Lower leg skin (tissue), 4 donors: ENCODE measurements at regions not wholly inside any gene's neighbourhood (a gene's known extent, or its start where the extent isn't known, plus 50 kb on each side); places are given as distances from the start of the nearest gene placed in this dataset.
"Not testable (repeated sequence)": the region's sequence is repeated elsewhere in the genome, so short reads cannot be mapped to it uniquely, and the experiment has no call there.

ENCODE experiments used
- DNase-seq, 2 donors: peaks; one replicate each; pipeline ENCODE4 v3.0.0-alpha.2; 2019; ENCODE audit warnings: low spot score in 2 of 2
- H3K4me3 ChIP-seq: fragments of 200-600 bp; sonication (generic); 2 replicates; pipeline ENCODE4 v1.5.1; 2017; ENCODE audit warnings: mild to moderate bottlenecking, low read depth; ENCODE audit not compliant: poor library complexity, severe bottlenecking
- CTCF ChIP-seq, 3 donors: fragments of 450-650 bp; IDR thresholded peaks; one replicate each; pipeline ENCODE4 v1.5.1; 2016; ENCODE audit warnings: antibody characterized with exemption in 3 of 3, mild to moderate bottlenecking in 3 of 3, moderate library complexity in 2 of 3
- POLR2A ChIP-seq, 2 donors: fragments of 450-650 bp; IDR thresholded peaks; one replicate each; pipeline ENCODE4 v1.6.1; 2016 to 2017; ENCODE audit warnings: antibody characterized with exemption in 2 of 2, mild to moderate bottlenecking in 1 of 2, moderate library complexity in 1 of 2
- WGBS, 2 donors: methylation state at CpG; one replicate each; pipeline ENCODE4 v1.1.5; 2018; 5-methylcytosine and 5-hydroxymethylcytosine counted together
- intact Hi-C: fragments of 100-400 bp; cut with DNase I; formaldehyde crosslinking; loops from one replicate; pipeline ENCODE4 v1.15.0; 2023; ENCODE audit warnings: low total_unique reads

GRCh38 chr1:113293256-113293626, 97.1 kb upstream of the MAGI3 start:
- intact Hi-C loops, result no loop called here
- H3K4me3 ChIP-seq, result no peak overlapping the region
- DNase-seq, result no peak
- WGBS, 2 donors, result 89 to 94% methylated on average over 11 of the region's 11 CpGs
- no peak for TF ChIP-seq CTCF (IDR thresholded peaks at IDR 0.05)
- TF ChIP-seq POLR2A (IDR thresholded peaks at IDR 0.05), result no peak

GRCh38 chr1:113297749-113298148, 92.6 kb upstream of the MAGI3 start:
- H3K4me3 ChIP-seq, result no peak overlapping the region
- 88 to 94% methylated on average over 1 of the region's 1 CpG for WGBS, 2 donors
- intact Hi-C loops, result no loop called here
- DNase-seq, result no peak
- TF ChIP-seq POLR2A (IDR thresholded peaks at IDR 0.05) (no peak), CTCF (IDR thresholded peaks at IDR 0.05) (no peak)

GRCh38 chr1:113298941-113299340, 91.4 kb upstream of the MAGI3 start:
- 73 to 85% methylated on average over 3 of the region's 3 CpGs for WGBS, 2 donors
- no peak overlapping the region for H3K4me3 ChIP-seq
- TF ChIP-seq CTCF (IDR thresholded peaks at IDR 0.05), result no peak
- no peak for TF ChIP-seq POLR2A (IDR thresholded peaks at IDR 0.05)
- intact Hi-C loops, result no loop called here
- no peak for DNase-seq

- no peak for DNase-seq
- TF ChIP-seq POLR2A (IDR thresholded peaks at IDR 0.05), result no peak
- no peak for TF ChIP-seq CTCF (IDR thresholded peaks at IDR 0.05)
- intact Hi-C loops, result no loop called here
- no peak overlapping the region for H3K4me3 ChIP-seq
- 40 to 86% methylated on average over 2 of the region's 2 CpGs for WGBS, 2 donors
These were observed 87.7 kb upstream of the MAGI3 start for GRCh38 chr1:113302636-113303035.

- no peak for DNase-seq
- intact Hi-C loops, result no loop called here
- no peak overlapping the region for H3K4me3 ChIP-seq
- TF ChIP-seq CTCF (IDR thresholded peaks at IDR 0.05) (no peak), POLR2A (IDR thresholded peaks at IDR 0.05) (no peak)
- 66 to 70% methylated on average over 9 of the region's 9 CpGs for whole genome bisulfite sequencing, 2 donors
These were observed 87.0 kb upstream of the MAGI3 start for GRCh38 chr1:113303267-113303666.

GRCh38 chr1:113305029-113305428, 85.3 kb upstream of the MAGI3 start:
- WGBS, 2 donors, result 95 to 97% methylated on average over 4 of the region's 4 CpGs
- intact Hi-C loops, H3K4me3 ChIP-seq, DNase-seq: not testable (repeated sequence)
